HG03280 (cell line): ENCODE measurements at regions not wholly inside any gene's neighbourhood (a gene's known extent, or its start where the extent isn't known, plus 50 kb on each side); places are given as distances from the start of the nearest gene placed in this dataset.
A peak's percentile ranks its signal among the peaks of the same experiment; 100 is the strongest.

ENCODE experiments used
- ATAC-seq: cut with Tn5 transposase; IDR thresholded peaks from one replicate; pipeline ENCODE4 v1.9.1; 2021; ENCODE audit warnings: mild to moderate bottlenecking, moderate library complexity; ENCODE audit not compliant: unreplicated experiment

DNA sequence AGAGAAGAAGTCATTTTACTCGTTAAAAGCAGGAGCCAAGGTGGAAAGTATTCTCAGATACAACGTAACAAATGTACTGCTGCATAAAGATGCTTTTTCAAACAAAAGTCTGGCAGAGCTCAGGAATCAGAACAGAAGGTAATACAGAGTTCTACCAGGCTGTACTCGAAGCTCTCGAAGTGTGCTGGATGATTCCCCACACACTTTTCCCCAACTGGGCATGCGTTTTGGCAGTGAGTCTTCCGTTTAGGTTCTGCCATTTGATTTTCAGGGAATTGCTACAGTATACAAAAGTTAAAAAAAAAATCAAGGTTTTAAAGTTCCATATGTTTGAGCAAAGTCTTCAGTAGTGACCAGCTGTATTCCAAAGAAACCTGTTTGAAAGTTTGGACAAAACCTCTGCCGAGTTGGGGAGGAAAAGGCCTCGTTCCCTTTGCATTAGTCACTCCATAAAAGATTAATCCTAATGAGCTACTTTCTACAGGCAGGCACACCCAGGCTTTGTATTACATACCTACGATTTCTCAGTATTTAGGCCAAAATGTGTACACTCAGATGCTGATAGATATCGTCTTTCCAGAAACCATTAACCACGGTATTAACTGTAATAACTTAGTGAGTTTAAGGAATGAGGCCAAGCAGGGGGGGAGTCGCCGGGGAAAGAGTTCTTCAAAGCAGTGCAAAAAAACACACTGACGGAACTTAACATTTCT, 477.1 kb downstream of the LMO4 start:
- no peak for ATAC-seq

DNA sequence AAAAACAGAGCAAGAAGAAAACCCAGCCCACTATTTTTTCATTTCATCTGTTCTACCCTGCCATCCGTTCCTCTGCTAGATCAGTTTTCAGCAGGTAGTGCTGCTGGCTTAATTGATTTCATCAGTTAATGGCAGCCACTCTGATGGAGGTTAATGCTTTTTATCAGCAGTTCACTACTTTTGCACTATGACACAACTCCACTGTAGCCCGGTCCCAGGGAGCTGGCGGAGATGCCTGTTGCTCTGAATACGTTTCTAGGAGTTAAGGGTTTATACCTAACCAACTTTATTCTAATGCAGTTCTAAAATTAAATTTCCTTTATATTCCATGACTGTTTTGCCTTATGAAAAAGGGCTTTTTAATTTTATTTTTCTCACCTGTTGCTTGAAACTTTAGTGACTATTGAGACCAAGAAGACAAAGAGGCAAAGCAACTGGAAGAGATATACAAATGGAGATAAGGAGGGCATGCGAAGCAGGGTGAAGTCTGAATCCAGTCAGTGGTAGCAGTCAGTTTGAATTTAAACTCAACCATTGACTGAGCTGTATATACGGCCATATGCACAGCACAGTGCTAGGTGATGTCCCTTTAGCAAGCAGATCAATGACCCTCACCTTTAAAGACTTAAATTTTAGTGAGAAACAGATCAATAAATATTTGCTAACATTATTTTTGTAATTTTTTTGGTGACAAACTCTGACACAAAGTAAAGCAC, 477.9 kb downstream of the LMO4 start:
- ATAC-seq = no peak

DNA sequence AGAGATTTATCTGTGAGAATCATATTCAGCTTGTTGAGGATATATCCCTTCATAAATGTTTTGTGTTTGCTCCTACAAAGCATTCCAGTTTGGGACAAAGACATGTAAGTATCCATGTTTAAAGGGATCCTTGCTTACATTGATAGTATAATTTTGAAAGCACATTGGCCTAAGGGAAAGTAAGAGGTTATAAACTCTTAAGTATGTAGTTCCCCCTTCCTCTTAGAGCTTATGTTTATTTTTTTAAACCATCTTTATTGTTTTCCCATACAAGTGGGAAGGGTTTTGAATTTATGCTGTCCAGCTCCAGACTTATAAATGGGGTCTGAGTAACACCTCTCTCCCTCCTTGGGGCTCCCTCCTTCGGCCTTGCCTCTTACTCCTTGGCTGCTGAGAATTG, 481.5 kb downstream of the LMO4 start:
- no peak for ATAC-seq

DNA sequence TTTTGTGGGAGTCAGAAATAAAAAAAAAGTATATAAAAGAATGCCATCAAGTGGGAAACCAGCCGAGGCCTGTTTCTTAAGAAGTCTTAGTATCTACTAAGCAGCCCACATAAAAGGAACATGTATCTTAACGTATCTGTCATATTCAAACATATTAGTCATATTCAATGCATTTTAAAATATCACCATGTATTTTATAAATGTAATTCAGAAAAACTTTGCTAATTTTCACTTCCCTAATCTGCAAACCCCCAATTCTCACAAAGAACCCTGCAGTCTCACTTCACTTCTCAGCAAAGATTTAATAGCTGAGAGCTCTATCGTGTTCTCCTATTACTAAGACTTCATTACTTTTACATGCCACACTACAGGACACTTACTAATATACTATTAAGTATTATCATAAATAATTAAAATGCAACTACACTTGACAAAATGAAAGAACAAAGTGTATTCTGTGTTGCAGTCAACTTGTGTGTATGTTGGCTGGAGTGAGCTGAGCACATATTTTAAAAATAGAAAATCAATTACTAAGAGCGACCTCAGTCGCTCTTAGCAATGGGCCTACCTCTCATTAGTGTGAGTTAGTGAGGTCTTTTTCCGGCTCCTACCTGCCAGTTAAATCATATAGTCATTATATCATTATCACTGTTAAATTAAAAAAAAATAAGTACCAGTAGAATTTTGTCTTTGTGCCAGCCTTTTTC, 484.3 kb downstream of the LMO4 start:
- ATAC-seq = peak; percentile 70

DNA sequence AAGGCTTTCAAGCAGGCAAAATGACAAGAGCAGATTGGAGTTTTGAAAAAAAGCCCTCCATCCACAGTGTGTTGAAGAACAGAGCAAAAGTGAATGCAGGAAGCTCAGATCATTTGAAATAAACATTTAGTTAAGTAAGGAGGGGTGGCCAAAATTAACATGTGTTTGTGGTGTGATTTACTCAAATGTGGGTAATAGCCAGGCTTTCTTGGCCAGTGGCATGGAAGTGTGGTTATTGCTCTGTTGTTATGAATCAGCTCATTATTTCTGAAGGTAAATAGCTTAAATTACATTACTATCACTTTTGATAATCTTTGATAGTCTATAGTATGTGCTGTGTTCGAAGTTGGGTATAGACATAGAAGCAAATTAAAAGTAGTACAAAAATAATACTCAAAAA, 485.9 kb downstream of the LMO4 start:
- ATAC-seq = no peak

DNA sequence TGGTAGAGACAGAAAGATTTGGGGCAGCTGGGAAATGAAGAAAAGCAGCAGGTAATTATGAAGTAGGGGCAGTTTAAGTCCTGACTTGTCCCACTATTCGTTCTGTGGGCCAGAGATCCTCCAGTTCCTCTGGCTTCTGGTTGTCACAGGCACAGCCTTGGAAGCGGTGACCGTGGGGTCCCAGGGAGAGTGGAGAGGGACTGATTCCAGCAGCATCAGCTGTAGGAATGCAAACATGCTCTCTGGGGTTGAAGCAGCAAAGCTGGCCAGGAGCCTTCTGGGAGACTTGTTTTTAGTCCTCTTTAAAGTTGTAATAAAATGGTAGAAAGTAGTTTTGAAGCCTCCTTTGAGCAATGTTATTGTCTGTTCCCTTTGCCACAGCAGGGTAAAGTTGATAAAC, 488.0 kb downstream of the LMO4 start:
- ATAC-seq = no peak

DNA sequence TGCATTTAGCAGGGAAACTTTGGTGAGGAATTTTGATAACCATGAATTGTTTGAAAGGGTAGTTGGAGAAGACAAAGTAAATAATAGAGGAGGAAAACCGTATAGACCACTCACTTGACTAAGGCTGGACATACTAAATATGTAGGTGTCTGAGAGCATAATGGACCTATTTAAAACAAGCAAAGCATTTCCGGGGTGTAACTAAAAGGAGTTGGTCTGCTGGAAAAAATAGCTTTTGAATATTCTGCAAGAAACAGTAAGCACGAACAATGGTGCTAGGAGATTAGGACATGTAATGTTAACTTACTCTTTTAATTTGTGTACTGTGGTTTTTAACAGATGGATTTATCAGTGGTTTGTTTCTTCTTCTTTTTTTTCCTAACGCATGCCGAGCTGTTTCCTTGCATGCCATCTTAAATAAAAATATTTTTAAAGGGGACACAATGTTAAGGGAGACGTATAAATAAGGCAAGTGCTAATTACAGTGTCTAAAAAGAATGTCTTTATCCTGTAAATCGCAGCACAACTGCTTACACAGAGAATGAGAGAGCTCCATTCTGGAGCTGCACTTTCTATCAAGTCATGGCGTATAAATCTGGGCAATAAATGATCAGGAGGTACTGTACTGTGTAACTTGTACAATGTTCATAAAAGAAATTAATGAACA, 492.1 kb downstream of the LMO4 start:
- ATAC-seq = no peak

DNA sequence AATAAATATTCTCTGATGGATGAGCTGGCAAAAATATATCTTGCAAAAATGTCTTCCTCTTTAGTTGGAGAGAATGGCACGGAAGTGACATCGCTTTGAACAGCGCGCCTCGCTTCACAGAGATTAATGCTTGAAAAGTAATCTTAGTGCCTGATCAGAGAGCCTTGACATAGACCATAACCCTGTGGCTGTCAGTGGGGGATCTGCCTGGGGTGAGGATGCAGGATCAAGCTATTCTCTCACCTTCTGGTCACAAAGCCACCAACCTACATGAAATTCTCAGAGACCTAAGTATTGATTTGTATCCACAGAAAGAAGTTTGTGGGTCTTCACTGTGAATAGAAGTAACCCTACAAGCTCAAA, 492.6 kb downstream of the LMO4 start:
- ATAC-seq = no peak

DNA sequence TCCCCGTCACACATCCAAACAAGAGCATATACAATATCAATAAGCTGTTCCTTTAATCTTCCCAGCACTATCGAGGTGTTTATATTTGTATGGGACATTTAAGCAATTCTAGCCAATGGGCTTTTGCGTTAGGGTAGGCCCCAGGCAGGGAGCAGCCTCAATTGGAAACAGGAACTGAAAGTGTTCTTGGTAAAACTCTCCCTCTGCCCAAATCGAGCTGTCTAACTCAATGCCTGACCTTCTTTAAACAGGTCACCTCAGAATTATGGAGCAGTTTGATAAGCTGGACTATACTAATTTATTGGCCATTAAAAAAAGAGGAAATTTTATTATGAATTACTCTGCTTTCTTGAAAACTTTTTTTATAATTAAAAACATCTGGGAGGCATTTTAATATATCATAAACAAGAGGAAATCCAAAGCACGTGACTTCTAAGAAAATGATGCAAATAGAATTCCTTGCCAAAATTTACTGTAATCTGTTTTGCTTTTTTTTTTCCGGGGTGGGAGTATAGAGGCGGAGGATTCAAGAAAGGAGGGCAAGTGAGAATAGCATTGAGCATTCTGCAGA, 498.1 kb downstream of the LMO4 start:
- peak; percentile 93 for ATAC-seq

DNA sequence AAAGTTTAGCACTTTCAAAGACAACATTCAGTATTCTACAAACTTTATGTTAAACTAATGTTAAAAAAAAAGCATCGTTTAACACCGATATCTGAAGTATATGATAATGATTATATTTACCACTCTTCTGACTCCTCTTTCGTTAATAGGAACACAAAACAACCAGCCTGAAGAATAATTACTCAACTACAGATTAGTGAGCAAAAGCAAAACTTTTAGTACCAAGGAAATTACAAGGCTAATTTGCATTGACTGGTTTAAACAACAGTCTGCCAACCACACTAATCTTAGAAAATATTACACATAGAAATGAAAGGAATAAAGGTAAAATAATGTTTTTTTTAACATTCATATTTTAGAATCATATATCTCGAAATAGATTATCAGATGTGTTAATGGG, 500.7 kb downstream of the LMO4 start:
- no peak for ATAC-seq

DNA sequence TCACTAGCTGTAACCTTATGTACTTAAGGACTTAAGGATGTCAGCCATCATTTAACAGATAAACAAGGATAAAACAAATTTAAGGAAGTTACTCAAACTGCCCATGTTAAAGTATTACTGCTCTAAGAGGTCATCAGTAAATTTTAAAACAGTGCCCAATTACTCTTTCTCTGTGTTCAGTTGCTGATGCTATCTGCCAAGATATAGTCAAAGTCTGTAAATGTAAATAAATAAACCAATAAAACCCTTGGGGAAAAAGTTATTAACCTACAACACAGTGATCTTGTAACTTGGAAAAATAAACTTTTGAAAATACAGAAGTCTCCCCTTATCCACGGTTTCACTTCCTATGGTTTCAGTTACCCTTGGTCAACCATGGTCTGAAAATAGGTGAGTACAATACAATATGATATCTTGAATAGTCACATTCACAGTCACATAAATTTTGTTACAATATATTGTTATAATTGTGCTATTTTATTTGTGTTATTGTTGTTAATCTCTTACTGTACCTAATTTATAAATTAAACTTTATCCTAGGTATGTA, 501.8 kb downstream of the LMO4 start:
- no peak for ATAC-seq

DNA sequence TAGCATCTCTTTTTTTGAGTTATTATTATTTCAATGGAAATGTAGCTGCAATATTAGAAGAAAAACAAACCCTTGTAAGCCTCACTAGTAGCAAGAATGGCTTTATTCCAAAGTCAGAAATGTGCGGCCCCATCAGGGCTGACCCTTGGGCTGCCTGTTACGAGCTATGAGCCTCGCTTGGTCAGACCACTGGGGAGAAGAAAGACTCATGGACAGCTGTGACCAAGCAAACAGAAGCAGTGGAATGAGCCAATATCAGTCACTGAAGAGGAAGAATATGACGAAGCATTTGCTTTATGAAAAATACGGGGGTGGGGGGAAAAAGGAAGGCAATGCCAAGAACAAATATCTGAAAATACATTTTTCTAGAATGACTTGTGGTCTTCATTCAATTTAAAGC, 504.5 kb downstream of the LMO4 start:
- ATAC-seq = no peak

DNA sequence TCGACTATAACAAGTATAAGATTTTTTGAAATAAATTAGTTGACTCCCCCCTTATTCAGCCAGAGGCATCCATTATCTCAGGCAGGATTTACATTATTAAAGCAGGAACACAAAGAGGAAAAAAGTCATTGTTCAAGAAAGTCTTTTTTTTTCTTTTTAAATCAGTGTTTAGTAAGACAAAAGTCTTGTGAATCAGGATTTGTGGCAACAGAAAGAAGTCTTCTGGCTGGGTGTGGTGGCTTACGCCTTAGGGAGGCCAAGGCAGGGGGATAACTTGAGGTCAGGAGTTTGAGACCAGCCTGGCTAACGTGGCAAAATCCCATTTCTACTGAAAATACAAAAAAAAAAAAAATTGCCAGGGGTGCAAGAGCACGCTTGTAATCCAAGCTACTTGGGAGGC, 505.5 kb downstream of the LMO4 start:
- no peak for ATAC-seq

DNA sequence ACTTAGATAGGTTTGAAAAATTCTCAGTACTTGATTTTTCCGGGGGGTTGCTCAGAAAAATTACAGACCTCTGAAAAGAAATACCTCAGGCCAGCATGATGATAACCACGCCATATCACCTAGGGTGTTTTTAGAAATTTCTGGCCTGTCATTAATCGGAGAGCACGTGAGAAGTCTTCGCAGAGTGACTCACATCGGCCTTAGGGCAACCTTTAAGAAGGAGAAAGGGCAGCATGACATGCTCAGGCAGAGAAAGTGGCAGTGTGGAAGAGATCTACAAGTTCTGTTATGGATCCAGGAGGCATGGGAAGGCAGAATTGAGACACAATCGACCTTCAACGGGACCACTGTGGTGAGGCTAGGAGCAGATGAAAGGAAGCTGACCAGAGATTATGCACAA, 506.3 kb downstream of the LMO4 start:
- no peak for ATAC-seq

DNA sequence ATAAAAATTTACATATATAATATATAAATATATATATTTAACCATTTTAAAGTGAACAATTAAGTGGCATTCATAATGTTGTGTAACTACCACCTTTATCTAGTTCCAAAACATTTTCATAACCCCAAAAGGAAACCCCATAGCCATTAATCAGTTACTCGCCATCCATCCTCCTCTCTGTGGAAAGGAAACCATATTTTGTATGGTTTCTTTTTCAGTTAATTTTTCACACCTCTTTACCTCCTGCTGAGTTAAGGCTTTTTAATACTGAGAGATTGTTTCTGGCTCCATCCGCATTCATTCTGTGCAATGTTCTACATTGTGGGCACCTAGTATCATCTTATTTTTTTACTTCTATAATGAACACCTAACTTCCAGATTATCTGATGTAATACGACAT, 512.1 kb downstream of the LMO4 start:
- ATAC-seq = no peak

DNA sequence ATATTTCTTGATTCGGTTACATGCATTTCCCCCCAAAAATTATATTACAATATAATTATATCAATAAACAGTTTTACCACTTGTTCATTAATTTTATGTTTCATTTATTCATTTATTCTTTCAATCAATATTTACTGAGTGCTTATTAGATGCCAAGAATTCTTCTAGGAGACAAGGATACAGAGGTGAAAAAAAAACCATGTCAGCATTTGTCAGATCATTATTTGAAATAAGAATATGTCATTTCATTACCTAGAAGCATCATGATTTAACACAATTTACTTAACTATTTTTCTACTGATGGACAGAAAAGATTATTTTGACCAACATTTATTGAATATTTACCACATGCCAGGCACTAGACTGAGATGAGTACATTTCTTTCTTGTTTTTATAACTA, 512.7 kb downstream of the LMO4 start:
- no peak for ATAC-seq

DNA sequence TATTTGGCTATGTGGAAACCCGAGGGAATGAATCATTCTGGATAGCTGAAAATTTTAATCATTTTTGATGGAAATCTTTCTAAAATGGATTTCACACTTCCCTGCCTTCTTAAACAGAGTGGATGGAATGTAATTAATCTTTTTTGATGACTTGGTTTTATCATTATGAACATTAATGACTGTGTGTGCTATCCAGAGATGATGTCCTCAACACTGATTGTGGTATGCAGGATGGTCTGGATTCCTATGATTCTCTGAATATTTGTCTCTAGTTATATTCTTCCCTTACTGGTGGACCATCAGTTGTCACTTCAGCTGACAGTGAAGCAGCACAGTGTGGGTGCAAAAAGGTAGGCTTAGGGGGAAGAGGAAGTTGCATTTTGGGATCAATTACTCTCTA, 513.5 kb downstream of the LMO4 start:
- ATAC-seq = no peak

DNA sequence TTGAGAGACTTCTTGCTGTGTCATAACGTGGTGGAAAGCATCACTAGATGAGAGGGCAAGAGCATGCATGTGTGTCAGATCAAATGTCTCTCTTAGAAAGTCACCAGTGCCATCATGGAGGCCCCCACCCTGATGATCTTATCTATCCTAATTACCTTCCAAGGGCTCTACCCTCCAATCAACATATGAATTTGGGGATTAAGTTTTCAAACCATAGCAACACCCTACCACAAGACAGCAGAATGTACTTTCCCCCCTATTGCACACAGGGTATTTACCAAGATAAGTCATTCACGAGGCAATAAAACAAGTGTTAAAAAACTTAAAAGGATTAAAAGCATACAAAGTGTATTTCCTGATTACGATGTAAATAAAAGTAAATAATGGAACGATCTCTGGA, 515.6 kb downstream of the LMO4 start:
- ATAC-seq = no peak

DNA sequence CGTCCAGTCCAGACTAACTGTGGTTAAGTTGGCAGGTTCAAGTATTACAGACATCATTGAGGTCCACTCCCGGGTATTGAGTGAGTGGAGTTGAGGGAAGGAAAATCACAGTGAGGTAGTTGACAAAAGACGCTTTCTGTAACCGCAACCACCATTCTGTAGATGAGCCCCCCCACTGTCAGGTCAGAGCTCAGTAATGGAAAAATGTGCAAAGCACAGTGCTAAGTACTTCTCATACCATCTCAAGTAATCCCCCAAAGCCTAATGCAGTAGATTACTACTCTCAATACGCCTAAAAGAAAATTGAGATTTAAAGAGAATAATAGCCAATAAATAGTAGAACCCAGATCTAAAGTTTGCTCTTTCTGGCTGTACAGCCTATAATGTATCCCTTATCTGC, 522.8 kb downstream of the LMO4 start:
- no peak for ATAC-seq

DNA sequence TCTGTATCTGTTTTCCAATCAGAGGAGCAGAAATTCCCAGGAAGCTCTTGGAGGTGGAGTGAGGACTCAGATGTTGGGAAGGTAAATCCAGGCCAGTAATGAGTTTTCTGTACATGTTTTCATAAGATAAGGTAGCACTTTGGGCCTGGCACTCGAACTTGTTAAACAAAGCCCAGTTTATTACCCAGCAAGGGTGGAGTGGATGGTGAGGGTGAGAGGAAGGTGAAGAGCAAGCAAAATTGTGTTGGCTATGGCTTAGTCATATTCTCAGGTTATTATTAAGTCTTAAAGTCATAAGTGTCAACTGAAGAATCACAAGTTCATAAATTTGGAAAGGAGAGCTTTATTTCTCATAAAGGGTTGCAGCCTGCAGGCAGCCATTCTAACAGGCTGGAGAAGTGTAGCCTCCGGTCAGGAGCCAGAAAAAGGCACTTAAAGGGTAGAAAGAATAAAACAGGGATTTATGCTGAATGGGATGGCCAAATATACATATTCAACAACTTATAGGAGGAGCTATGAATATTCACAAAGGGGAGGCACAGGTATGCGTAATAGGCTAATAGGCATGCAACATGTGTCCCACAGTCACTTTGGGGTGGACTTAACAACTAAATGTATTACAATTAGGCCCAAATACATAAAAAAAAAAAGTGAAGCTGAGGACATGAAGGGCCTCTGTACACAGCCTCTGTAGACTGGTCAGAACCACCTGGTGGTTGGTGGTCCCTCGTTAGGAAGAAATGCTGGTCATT, 523.9 kb downstream of the LMO4 start:
- ATAC-seq = no peak
